K562 (cell line): ENCODE measurements at regions not wholly inside any gene's neighbourhood (a gene's known extent, or its start where the extent isn't known, plus 50 kb on each side); places are given as distances from the start of the nearest gene placed in this dataset.

Experiments
- BRF2 ChIP-seq: IDR thresholded peaks from 3 replicates; pipeline ENCODE4 v1.6.1; 2011; ENCODE audit warnings: borderline replicate concordance, mild to moderate bottlenecking; ENCODE audit not compliant: insufficient read length, insufficient read depth
- GATAD2B ChIP-seq: fragments of 450-650 bp; IDR thresholded peaks from 2 replicates; pipeline ENCODE4 v1.6.1; 2017; ENCODE audit warnings: mild to moderate bottlenecking, borderline replicate concordance
- GMEB1 ChIP-seq: fragments of 250-450 bp; sonication (Bioruptor Pico); IDR thresholded peaks from 2 replicates; pipeline ENCODE4 v1.4.0; 2020; ENCODE audit warnings: mild to moderate bottlenecking
- NCOR1 ChIP-seq: fragments of 450-650 bp; IDR thresholded peaks from 2 replicates; pipeline ENCODE4 v1.6.1; 2016; ENCODE audit warnings: mild to moderate bottlenecking, moderate library complexity
- PURB ChIP-seq: sonication (generic); formaldehyde crosslinking; IDR thresholded peaks from 2 replicates; pipeline ENCODE4 v1.9.0; 2021; ENCODE audit warnings: low read depth, mild to moderate bottlenecking, missing genetic modification reagents
- SIRT6 ChIP-seq: IDR thresholded peaks from one replicate; pipeline ENCODE4 v1.6.1; 2012; ENCODE audit warnings: low read depth, mild to moderate bottlenecking, control low read depth, inconsistent platforms, low read length, moderate library complexity
- SOX6 ChIP-seq: fragments of 450-650 bp; IDR thresholded peaks from 2 replicates; pipeline ENCODE4 v1.6.1; 2014; ENCODE audit warnings: mild to moderate bottlenecking
- TEAD4 ChIP-seq, 2 experiments: sonication (generic) in 1 of 2; formaldehyde crosslinking in 1 of 2; IDR thresholded peaks; 2 replicates each; pipeline versions ENCODE4 v1.6.1 to v1.8.0; 2012 to 2022; ENCODE audit warnings: borderline replicate concordance in 1 of 2, inconsistent platforms in 1 of 2, low read length in 1 of 2, mild to moderate bottlenecking in 1 of 2, missing genetic modification reagents in 1 of 2
- ZBTB33 ChIP-seq: sonication (generic); formaldehyde crosslinking; IDR thresholded peaks from 2 replicates; pipeline ENCODE4 v1.8.1; 2023; ENCODE audit warnings: mild to moderate bottlenecking, missing genetic modification reagents
- ZNF518B ChIP-seq: fragments of 250-450 bp; sonication (Bioruptor Pico); IDR thresholded peaks from 2 replicates; pipeline ENCODE4 v1.5.0; 2021; ENCODE audit warnings: mild to moderate bottlenecking, moderate library complexity
- TF ChIP-seq, protein P1 (sequence below): fragments of 450-650 bp; IDR thresholded peaks from 2 replicates; pipeline ENCODE4 v1.6.1; 2016; ENCODE audit warnings: low read depth

DNA sequence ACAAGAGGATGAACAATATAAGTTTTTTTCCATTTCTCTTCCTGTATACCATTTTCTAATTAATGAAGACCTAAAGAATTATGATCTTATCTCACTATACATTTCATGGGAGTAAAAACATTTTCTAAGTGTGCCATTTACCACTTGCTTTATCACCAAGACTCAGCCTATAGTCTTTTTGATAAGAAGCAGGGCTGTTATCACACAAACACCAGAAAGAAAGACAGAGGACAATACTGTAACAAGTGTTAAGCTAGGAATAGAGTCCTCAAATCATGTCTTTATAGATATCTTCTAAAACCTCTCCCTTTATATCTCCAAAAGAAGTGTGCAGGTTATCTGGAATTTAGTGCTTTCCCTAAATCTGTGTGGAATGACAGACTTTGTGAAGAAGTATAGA, 119.7 kb downstream of the FAM174A start (continued):
- no peak for TF ChIP-seq GMEB1
- TF ChIP-seq SIRT6 = no peak
- TF ChIP-seq NCOR1 = peak; percentile 64
- no peak for TF ChIP-seq BRF2
- TF ChIP-seq TEAD4 (IDR thresholded peaks at IDR 0.05; ENCODE audit: low read length) = peak; percentile 51; the same call in 1 of the 2 replicates
- TF ChIP-seq TEAD4 (CRISPR knock-in tag; IDR thresholded peaks at IDR 0.05; ENCODE audit: borderline replicate concordance) = no peak
- TF ChIP-seq GATAD2B = no peak
- TF ChIP-seq, protein P1, sequence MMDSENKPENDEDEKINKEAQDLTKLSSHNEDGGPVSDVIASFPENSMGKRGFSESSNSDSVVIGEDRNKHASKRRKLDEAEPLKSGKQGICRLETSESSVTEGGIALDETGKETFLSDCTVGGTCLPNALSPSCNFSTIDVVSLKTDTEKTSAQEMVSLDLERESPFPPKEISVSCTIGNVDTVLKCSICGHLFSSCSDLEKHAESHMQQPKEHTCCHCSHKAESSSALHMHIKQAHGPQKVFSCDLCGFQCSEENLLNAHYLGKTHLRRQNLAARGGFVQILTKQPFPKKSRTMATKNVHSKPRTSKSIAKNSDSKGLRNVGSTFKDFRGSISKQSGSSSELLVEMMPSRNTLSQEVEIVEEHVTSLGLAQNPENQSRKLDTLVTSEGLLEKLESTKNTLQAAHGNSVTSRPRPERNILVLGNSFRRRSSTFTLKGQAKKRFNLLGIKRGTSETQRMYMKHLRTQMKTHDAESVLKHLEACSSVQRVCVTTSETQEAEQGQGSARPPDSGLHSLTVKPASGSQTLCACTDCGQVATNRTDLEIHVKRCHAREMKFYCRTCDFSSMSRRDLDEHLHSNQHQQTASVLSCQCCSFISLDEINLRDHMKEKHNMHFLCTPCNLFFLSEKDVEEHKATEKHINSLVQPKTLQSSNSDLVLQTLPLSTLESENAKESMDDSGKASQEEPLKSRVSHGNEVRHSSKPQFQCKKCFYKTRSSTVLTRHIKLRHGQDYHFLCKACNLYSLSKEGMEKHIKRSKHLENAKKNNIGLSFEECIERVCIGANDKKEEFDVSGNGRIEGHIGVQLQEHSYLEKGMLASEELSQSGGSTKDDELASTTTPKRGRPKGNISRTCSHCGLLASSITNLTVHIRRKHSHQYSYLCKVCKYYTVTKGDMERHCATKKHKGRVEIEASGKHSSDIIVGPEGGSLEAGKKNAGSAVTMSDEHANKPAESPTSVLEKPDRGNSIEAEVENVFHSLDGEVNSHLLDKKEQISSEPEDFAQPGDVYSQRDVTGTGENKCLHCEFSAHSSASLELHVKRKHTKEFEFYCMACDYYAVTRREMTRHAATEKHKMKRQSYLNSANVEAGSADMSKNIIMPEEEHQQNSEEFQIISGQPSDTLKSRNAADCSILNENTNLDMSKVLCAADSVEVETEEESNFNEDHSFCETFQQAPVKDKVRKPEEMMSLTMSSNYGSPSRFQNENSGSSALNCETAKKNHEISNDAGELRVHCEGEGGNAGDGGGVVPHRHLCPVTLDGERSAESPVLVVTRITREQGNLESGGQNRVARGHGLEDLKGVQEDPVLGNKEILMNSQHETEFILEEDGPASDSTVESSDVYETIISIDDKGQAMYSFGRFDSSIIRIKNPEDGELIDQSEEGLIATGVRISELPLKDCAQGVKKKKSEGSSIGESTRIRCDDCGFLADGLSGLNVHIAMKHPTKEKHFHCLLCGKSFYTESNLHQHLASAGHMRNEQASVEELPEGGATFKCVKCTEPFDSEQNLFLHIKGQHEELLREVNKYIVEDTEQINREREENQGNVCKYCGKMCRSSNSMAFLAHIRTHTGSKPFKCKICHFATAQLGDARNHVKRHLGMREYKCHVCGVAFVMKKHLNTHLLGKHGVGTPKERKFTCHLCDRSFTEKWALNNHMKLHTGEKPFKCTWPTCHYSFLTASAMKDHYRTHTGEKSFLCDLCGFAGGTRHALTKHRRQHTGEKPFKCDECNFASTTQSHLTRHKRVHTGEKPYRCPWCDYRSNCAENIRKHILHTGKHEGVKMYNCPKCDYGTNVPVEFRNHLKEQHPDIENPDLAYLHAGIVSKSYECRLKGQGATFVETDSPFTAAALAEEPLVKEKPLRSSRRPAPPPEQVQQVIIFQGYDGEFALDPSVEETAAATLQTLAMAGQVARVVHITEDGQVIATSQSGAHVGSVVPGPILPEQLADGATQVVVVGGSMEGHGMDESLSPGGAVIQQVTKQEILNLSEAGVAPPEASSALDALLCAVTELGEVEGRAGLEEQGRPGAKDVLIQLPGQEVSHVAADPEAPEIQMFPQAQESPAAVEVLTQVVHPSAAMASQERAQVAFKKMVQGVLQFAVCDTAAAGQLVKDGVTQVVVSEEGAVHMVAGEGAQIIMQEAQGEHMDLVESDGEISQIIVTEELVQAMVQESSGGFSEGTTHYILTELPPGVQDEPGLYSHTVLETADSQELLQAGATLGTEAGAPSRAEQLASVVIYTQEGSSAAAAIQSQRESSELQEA = no peak
- TF ChIP-seq PURB (CRISPR knock-in tag) = no peak
- TF ChIP-seq ZBTB33 (CRISPR knock-in tag) = no peak
- TF ChIP-seq ZNF518B (CRISPR knock-in tag) = no peak
- peak; percentile 63 for TF ChIP-seq SOX6
